Hepatocyte (in vitro differentiated cells): ENCODE measurements at regions not wholly inside any gene's neighbourhood (a gene's known extent, or its start where the extent isn't known, plus 50 kb on each side); places are given as distances from the start of the nearest gene placed in this dataset.

Source experiments
- CTCF ChIP-seq: fragments of 200-600 bp; sonication (generic); IDR thresholded peaks from 2 replicates; pipeline ENCODE4 v1.5.1; 2016; ENCODE audit warnings: antibody characterized with exemption, mild to moderate bottlenecking; ENCODE audit not compliant: poor library complexity
- EZH2phosphoT487 ChIP-seq: fragments of 200-600 bp; sonication (generic); IDR thresholded peaks from one replicate; pipeline ENCODE4 v1.6.1; 2018; ENCODE audit warnings: antibody characterized with exemption, mild to moderate bottlenecking, low read depth, moderate library complexity; ENCODE audit not compliant: unreplicated experiment, severe bottlenecking

- no peak for TF ChIP-seq CTCF
- no peak for TF ChIP-seq EZH2phosphoT487
Measured at GRCh38 chr6:125574604-125575003, 174.8 kb upstream of the HEY2 start.
